G401.6 (cell line): ENCODE measurements at regions not wholly inside any gene's neighbourhood (a gene's known extent, or its start where the extent isn't known, plus 50 kb on each side); places are given as distances from the start of the nearest gene placed in this dataset.

ENCODE experiments used
- FAIRE-seq: peaks from 2 replicates; lab custom pipeline; 2012; peaks lifted over from hg19 to GRCh38; lab: Jason Lieb, UNC

GRCh38 chr12:75834591-75834990, 197.0 kb downstream of the PHLDA1 start:
- FAIRE-seq, result no peak

- no peak for FAIRE-seq
These were observed 198.3 kb downstream of the PHLDA1 start for GRCh38 chr12:75833268-75833667.

- FAIRE-seq, result no peak
These were observed 200.2 kb downstream of the PHLDA1 start for GRCh38 chr12:75831402-75831801.

GRCh38 chr12:75827061-75827460, 204.5 kb downstream of the PHLDA1 start:
- FAIRE-seq, result no peak

GRCh38 chr12:75825686-75826085, 205.9 kb downstream of the PHLDA1 start:
- no peak for FAIRE-seq

GRCh38 chr12:75823475-75823874, 208.1 kb downstream of the PHLDA1 start:
- no peak for FAIRE-seq

- FAIRE-seq, result no peak
These were observed 209.2 kb downstream of the PHLDA1 start for GRCh38 chr12:75822416-75822815.

GRCh38 chr12:75820848-75821578, 210.6 kb downstream of the PHLDA1 start:
- FAIRE-seq, result no peak

- FAIRE-seq, result no peak
These were observed 211.5 kb downstream of the PHLDA1 start for GRCh38 chr12:75820071-75820470.

GRCh38 chr12:75819512-75819911, 212.1 kb downstream of the PHLDA1 start:
- no peak for FAIRE-seq

GRCh38 chr12:75818863-75819262, 212.7 kb downstream of the PHLDA1 start:
- no peak for FAIRE-seq

- no peak for FAIRE-seq
These were observed 214.7 kb downstream of the PHLDA1 start for GRCh38 chr12:75816897-75817296.

- no peak for FAIRE-seq
These were observed 215.8 kb downstream of the PHLDA1 start for GRCh38 chr12:75815756-75816155.

GRCh38 chr12:75814851-75815754, 216.5 kb downstream of the PHLDA1 start:
- no peak for FAIRE-seq

- FAIRE-seq, result no peak
These were observed 218.5 kb downstream of the PHLDA1 start for GRCh38 chr12:75813072-75813471.

GRCh38 chr12:75812271-75813018, 219.1 kb downstream of the PHLDA1 start:
- FAIRE-seq, result no peak

GRCh38 chr12:75809746-75810145, 221.8 kb downstream of the PHLDA1 start:
- no peak for FAIRE-seq

- FAIRE-seq, result no peak
These were observed 224.1 kb downstream of the PHLDA1 start for GRCh38 chr12:75807494-75807893.

GRCh38 chr12:75805905-75806304, 225.7 kb downstream of the PHLDA1 start:
- no peak for FAIRE-seq

- no peak for FAIRE-seq
These were observed 226.3 kb downstream of the PHLDA1 start for GRCh38 chr12:75805320-75805719.

GRCh38 chr12:75798136-75798926, 233.2 kb downstream of the PHLDA1 start:
- no peak for FAIRE-seq

- FAIRE-seq, result no peak
These were observed 236.5 kb downstream of the PHLDA1 start for GRCh38 chr12:75795125-75795524.
